NCI-H128 (cell line): ENCODE measurements at regions not wholly inside any gene's neighbourhood (a gene's known extent, or its start where the extent isn't known, plus 50 kb on each side); places are given as distances from the start of the nearest gene placed in this dataset.
A peak's percentile ranks its signal among the peaks of the same experiment; 100 is the strongest.

ENCODE experiments used
- DNase-seq: peaks from one replicate; lab custom pipeline; 2025; ENCODE audit not compliant: unreplicated experiment; lab: John Stamatoyannopoulos, UW

DNA sequence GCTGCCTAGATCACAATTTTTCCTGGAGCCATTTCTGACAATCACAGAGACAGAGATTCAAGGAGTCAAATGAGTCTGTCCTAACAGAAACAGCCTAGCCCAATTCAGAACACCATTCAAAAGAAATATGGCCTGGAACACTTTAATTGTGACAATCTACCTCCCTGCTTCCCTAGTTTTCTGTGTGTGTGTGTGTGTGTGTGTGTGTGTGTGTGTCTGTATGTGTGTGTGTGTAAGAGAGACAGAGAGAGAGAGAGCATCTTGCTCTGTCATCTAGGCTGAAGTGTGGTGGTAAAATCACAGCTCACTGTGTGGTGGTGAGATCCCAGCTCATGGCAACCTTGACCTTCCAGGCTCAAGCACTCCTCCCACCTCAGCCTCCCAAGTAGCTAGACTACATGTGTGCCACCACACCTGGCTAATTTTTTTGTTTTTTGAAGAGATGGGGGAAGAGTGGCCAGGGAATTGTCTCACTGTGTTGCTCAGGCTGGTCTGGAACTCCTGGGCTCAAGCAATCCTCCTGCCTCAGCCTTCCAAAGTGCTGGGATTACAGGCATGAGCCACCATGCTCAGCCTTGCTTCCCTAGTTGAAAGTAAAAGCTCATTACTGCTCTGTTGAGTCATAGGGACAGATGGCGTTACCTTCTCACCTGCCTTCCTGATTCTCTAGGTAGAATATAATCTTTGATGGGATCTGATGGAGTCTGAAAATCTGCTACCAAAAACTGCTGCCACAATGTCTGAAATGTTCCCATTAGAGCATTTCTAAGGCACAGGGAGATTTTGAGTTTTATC is 89.6 kb upstream of the BEND6 start:
- no peak for DNase-seq

GRCh38 chr6:56864171-56864616 is 90.7 kb upstream of the BEND6 start:
- DNase-seq = no peak

- no peak for DNase-seq
These were observed 91.5 kb upstream of the BEND6 start for GRCh38 chr6:56863366-56863765.

DNA sequence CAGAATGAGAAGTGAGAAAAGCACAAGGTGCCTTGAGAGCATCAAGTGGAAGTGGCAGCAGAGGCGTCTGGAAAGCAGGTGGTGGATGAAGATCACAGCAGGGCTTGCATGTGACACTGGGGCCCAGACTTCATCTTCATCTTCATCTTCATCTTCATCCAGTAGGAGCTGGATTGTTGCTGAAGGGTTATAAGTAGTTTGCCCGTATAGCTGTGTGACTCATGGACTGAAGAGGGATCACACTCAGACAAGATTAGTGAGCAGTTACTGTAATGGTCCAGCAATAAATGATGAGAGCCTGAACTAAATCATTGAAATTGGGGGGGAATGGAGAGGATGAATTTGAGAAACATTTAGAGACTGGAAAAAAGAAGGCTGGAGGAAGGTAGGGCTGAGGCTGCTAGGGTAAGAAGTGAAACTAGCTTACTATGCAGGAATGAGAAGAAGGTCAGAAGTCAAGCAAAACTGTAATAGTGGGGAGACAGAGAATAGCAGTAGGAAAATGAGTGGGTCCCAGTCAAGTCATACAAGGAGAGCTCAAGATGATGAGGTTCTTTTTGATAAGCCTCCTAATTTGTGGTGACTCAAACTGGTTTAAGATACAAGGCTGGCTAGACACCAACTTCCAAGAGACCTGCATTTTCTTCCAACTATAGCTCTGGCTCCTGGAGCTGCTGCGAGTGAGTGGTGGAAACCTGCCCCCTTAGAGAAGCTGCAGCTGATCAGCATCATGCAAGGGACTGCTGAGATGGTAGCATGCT is 92.3 kb upstream of the BEND6 start:
- DNase-seq = no peak

DNA sequence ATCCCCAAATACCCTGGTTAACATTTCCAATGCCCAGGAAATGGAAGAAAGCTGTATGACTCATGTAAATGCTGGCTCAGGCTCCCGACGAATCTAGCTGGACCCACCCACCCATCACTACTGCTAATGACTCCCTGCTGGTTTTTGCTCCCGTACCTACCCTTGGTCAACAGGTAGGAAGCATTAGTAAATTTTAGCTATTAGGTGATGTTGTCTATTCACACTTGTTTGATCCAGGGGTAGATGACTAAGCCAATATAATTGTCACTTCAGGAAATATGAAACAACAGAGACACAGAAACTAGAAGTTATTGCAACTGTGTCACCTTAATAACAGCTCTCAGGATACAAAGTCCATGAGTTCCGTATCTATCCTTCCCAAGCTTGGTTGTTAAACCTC is 94.4 kb upstream of the BEND6 start:
- no peak for DNase-seq

DNA sequence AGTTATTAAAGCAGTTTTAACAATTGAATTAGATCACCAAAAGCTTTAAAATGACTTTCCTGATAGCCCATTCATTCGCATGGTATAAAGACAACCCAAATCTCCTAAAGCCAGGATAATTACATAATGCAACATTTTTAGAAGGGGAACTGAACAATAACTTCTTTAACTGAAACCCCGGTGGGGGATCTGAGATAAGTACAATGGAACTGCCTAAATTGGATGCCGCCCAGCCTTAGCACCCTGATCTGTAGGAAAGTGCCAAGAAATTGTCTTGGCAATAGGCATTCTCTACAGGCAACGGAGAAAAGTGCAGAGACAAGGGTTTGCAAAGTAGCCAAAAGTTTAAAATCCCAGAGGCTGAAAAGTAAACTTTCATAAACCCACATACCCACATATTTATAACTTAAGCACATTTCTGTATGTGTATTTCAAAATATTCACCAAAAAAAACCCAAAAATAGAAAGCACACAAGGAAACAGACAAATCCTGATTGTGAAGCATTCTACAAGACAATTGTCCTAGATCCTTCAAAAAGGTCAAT is 98.8 kb upstream of the BEND6 start:
- no peak for DNase-seq

DNA sequence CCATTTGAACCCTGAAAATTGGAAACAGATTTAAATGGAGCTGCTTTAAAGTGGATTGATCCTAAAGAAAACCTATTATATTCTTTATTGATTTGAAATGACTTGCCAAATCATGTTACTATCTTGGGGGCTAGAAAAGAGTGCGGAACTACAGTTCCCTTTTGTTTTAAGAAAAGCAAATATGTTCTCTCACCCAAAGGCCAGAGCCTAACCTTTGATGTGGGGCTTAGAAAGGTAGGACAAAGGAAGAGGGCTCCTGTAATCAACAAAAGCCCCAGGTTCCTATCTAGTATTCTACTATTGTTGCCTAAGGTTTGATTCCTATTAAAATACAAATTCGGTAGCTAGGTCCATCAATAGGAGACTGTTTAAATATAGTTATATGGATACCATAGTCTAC is 100.8 kb upstream of the BEND6 start:
- DNase-seq = no peak

DNA sequence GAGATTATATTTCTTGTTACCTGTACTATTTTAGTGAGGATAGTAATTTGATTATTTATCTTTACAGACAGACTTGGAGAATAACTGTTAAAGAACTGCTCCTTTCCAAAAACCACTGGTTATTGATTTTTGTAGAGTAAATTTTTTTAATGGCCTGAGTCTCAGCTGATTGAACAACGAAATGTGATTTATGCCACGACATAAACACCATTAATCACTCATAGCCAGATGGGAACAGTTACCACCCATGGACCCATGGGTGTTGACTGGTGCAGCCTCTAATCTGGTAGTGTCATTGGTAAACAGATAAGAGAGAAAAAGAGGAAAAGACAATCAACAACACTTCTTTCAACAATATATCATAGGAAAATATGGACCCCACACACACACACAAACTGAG is 101.4 kb upstream of the BEND6 start:
- no peak for DNase-seq

DNA sequence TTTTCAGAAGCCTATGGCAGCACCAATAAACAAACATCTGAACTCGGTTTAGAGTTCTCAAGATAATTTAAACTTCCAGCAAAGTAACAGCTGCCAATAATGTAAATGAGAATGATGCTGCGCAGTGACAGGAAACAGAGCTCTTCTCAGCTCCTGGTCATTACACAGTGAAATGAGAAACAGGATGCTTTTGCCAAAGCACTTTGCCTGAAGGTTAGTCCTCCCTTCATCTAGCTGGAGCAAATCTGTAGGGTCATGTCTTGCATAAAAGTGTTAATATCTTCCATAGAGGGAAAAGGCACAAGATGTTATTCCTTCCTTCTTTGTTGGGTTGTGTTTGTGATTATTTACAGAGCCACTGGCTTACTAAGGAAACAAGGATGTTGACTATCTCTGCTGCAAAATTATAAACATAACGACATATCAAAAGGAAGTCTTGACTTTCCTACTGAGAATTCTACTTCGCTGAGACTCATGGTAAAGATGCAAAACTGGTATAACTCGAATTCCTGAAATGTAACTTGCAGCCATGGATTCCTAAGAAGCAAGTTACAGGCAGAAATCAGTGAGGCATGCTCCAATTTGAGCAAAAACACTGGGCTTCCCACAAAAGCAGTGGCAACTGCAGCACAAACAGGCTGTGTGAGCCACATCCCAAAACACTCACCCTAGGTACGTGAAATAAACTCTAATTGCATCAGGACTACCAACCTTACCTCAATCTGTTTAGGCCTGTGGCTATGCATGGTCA is 102.5 kb upstream of the BEND6 start:
- no peak for DNase-seq

GRCh38 chr6:56851541-56852259 is 103.2 kb upstream of the BEND6 start:
- no peak for DNase-seq

DNA sequence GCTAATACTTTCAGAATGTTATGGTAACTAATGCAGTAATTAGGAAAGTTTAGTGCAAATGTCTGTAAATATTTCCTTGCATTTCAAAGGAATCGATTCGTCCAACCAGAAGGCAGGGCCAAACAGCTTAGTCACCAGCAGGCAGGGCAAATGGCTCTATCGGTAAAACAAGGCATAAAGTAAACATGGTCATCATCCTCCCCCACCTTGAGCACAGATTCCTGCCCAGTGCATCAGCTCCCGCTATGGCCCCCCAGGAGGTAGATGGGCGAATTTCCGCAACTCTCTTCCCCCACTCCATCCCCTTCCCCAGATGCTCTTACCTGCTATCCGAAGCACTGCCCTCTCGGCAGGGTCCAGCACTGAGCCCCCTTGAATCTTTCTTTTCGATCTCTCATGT is 103.8 kb upstream of the BEND6 start:
- no peak for DNase-seq

GRCh38 chr6:56850626-56851025 is 104.3 kb upstream of the BEND6 start:
- no peak for DNase-seq

DNA sequence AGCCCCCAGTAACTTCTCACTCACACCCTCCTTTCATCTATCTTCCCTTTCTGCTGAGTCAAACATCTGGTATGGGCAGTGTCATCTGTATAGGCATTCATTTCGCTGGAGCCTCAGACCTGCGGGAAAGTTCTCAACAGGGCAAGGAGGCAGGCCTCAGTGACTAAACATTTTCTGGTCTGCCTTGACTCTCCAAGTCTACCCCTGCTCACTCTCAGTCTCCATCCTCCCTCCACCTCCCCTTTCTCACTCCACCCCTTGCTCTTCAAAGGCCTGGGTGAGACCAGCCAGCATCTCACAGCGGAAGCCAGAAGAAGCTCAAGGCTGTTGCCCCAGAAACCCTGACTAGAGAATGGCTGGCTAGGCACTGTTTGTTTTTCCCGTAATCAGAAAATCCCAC is 105.0 kb upstream of the BEND6 start:
- DNase-seq = no peak

- no peak for DNase-seq
These were observed 106.8 kb upstream of the BEND6 start for GRCh38 chr6:56848105-56848504.

GRCh38 chr6:56845032-56845431 is 109.9 kb upstream of the BEND6 start:
- no peak for DNase-seq

DNA sequence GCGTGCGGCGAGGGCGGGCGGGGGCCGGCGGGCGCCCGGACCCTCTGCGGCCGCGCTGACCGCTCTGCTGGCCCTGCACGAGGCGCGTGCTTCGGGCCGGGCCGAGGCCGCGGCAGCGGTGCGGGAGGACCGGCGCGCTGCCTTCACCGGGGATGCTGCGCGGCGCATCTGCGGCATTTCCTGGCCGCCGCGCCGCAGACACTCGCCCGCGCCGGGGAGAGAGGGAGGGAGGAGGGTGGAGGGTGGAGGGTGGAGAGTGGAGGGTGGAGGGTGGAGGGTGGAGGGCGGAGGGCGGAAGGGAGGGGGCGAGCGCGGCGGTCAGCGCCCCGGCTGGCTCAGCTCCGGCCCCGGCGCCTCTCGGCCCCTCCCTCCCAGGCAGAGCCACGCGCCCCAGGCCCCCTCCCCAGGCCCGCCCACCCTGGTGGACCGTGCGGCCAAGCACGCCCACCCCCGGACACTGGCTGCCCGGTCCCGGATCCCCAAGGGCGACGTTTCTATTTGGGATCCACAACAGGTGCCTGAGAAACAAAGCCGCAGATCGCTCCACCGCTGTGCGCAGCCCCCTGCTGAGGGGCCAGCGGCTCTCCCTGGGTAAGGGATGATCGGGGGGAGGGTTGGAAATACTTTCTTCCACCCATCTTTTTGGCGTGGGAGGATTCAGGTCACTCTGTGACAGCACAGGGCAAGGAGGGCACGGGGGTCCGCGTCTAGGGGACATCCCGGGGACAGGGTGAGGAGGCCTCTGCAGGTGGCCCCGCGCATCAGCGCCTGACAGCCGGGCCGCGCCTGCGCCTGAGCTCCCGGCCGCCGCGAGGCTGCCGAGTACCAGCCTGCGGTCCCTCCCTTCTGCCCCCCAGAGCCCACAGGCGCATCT is 111.2 kb upstream of the BEND6 start:
- peak; percentile 35 for DNase-seq

- no peak for DNase-seq
These were observed 112.0 kb upstream of the BEND6 start for GRCh38 chr6:56842686-56843475.

DNA sequence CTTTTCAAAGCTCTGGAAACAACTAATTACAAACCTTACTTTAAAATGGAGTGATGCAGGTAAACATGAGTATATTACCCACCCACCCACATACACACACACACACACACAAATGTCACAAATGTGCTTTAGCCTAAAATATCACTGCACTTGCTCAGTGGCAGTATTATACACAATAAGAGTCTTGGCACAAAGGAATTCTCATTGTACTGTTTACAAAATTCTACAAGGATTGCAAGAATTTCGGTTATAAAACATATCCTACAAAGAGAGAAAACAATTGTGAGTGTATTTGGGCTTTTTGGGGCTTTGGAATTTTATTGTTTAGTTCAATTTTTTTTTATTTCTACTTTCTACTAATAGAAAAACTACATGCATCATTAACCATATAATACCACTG is 113.2 kb upstream of the BEND6 start:
- DNase-seq = no peak

GRCh38 chr6:56841381-56841749 is 113.5 kb upstream of the BEND6 start:
- no peak for DNase-seq
